HUDEP-2 (cell line): ENCODE measurements at regions not wholly inside any gene's neighbourhood (a gene's known extent, or its start where the extent isn't known, plus 50 kb on each side); places are given as distances from the start of the nearest gene placed in this dataset.

Experiments
- DNase-seq, 76 experiments: peaks; one replicate each; lab custom pipeline; 2025; ENCODE audit not compliant: unreplicated experiment in 76 of 76; lab: John Stamatoyannopoulos, UW

DNA sequence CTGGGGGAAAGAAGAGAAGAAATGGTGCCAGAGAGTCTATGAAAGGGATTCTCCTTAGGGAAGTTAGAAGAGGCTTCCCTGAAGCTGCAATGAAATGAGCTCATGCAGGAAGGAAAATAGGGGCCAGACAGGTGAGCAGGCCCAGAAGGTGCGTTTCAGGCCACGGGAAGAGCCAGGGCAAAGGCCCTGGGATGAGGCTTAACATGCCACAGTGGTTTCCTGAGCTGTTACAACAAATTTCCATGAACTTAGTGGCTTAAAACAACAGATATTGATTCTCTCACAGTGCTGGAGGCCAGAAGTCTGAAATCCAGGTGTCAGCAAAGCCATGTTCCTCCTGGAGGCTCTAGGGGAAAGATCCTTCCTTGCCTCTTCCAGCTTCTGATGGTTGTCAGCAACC, 167.9 kb downstream of the TFAP2C start:
- no peak for DNase-seq

DNA sequence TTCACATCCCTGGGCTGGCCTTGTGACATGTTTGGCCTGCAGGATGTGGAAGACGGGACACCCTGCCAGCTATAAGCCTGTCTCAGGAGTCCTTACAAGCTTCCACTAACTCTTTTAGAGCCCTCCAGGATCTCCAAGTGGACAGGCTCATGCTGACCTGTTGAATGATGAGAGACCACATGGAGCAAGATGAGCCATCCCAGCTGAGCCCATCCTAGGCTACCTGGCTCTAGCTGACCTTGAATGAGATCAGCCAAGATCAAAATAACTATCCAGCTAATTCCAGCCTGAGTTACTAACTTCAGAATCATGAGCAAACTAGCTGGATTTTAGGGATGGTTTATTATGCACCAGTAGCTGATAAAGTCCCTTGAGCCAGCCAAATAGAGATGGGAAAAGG, 169.5 kb downstream of the TFAP2C start:
- DNase-seq: no peak

GRCh38 chr20:56799187-56799586, 170.1 kb downstream of the TFAP2C start:
- no peak for DNase-seq

DNA sequence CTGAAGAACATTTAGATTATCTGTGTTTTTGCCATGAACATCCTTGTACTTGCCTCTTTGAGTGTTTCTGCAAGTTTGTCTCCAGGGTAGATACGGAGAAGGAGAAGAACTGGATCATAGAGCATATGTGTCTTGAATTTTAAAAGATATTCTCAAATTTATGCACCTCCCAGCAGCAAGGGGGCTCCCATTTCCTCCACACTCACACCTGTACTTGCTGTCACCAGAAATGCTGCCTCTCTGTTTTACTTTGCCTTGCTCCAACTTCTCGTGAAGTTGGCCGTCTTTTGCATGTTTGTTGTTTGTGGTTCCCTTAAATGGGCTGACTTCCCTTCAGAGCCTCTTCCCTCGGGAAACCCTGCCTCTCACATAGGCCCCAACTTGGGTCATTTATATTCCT, 171.0 kb downstream of the TFAP2C start:
- DNase-seq: no peak

DNA sequence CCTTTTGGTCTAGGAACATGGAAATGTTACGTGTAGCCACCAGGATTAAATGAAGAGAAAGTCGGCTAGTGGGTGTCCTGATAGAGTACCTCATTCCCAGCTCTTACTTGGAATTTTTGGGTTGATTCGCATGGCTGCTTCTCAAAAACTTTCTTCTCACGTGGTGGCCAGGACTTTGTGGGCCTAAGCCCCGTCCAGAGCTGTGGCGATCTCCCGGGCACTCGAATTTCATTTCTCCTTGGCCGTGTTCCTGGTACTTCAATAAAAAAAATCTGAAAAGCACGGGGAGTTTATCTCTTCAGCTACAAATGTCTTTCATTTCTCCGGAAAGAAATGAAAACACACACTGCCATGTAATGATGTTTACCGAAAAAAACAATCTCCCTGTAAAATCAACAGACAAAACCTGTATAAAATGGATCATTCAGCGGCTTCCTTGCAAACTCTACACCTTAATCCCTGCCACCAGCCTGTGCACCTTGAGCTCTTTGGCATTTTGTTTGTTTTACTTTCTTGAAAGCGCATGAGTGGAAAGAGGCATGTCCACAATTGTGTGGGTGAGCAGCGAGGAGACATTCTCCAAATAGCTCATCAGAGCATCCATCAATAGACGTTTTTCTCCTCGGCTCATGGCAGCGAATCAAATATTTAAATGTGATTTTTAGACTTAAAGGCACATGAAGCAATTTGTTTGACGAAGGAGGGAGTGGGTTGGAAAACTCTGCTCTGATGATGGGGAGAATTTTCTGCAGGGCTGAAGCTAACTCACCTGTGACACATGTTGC, 173.1 kb downstream of the TFAP2C start:
- no peak for DNase-seq

- DNase-seq: no peak
Observed at GRCh38 chr20:56802805-56803204, 173.7 kb downstream of the TFAP2C start.

- no peak for DNase-seq
Observed at GRCh38 chr20:56805313-56805712, 176.2 kb downstream of the TFAP2C start.

- no peak for DNase-seq
Observed at GRCh38 chr20:56805966-56806365, 176.9 kb downstream of the TFAP2C start.

DNA sequence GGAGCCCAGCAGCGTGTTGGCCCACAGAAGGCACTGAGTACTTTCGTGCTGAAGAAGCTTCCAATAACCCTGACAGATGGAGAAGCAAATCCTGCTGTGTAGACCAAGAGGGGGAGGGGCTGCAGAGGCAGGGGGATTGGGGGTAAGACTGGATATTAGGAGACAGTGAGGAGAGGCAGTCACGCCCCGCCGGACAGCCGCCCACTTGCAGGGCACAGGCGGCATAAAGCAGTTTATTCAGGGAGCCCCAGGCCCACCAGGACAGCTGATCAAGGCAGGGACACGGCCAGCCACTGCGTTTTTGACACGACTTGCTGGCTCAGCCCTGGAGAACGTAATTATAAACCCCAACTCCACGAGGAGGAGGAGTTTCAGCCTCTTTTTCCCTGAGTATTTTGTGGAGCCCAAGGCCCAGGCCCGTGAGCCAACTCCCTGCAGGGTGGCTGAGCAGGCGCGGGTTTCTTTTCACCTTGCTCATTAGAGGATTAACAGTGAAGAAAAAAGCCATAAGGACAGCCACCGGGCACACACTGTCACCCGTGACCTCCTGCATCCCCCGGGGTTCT, 177.9 kb downstream of the TFAP2C start:
- DNase-seq: no peak

GRCh38 chr20:56808117-56808725, 179.1 kb downstream of the TFAP2C start:
- DNase-seq: no peak

GRCh38 chr20:56808732-56809131, 179.6 kb downstream of the TFAP2C start:
- DNase-seq: no peak

DNA sequence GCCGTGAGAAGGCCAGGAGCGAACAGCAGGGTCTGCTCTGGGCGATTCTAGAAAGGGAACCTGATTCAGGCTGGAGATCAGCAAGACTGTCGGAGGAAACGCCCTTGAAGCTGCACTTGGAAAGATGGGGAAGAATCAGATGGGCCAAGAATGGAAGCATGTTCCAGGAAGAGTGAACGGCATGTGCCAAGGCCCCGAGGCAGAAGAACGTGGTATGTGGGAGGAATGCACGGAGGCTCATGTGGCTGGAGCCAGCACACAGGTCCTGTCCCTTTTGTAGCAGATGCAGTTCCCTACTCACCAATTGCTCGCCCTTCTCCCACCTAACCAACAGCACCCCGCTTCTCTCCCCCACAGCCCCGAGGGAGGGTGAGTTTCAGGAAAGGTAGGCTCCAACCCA, 180.6 kb downstream of the TFAP2C start:
- DNase-seq: no peak

GRCh38 chr20:56810141-56810540, 181.0 kb downstream of the TFAP2C start:
- no peak for DNase-seq

- no peak for DNase-seq
Observed at GRCh38 chr20:56815796-56816195, 186.7 kb downstream of the TFAP2C start.

GRCh38 chr20:56816349-56816748, 187.2 kb downstream of the TFAP2C start:
- DNase-seq: no peak

DNA sequence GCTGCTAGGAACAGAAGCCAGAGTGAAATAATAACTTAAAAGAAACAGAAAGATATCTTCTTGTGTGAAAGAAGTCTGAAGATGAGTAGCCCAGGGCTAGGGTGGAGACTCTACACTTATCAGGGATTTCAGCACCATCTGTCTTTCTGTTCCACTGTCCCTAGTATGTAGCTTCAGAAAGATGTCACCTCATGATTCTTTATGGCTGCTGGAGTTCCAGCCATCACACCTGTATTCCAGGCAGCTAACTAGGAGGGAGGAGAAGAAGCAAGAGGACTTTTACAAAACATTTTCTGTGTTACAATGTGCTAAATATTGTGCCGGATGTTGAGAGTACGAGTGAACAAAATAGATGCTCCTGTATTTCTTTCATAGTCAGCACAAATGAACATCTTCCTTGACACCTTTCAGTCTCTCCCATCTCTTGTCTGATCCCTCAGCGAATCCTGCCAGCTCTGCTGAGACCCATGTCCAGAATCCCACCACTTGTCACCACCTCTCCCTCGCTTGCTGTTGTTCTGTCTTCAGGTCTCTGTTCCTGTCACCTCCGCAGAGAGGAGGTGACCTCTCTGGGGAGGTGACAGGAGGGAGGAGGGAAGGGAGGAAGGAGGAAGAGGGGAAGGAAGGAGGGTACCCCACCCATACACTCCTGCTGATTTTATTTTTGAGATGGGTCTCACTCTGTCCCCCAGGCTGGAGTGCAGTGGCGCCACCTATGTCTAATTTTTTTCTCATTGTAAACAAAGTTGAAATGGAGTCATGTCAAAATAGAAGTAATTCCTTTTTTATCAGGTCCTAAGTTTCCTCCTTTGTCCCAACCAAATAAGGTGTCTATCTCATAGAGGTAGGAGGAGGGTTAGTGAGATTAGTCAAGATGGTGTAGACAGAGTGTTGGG, 188.9 kb downstream of the TFAP2C start:
- DNase-seq: no peak

GRCh38 chr20:56820984-56821383, 191.9 kb downstream of the TFAP2C start:
- DNase-seq: no peak

GRCh38 chr20:56826306-56826704, 197.2 kb downstream of the TFAP2C start:
- no peak for DNase-seq

- no peak for DNase-seq
Observed at GRCh38 chr20:56826705-56827665, 197.9 kb downstream of the TFAP2C start.

DNA sequence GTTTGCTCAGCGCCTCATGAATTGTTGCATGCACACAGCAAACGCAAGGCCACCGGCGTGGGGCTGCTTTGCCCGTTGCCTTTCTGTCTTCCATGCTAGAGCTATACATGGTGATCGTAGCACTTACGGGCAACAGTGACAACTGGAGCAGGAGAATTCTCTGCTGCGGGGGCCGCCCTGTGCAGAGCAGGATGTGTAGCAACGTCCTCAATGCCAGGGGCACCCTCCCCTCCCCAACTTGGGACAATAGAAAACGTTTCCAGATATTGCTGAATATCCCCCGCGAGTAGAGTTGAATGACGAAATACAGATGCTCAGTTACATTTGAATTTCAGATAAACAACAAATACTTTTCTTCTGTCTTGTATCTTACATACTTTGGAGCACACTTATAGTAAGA, 198.7 kb downstream of the TFAP2C start:
- DNase-seq: no peak
